HepG2 (cell line): ENCODE measurements at regions not wholly inside any gene's neighbourhood (a gene's known extent, or its start where the extent isn't known, plus 50 kb on each side); places are given as distances from the start of the nearest gene placed in this dataset.

Source experiments
- ATAC-seq: fragments of 200-7000 bp; cut with Tn5 transposase; 3 replicates; pipeline ENCODE4 v1.9.1; 2020; ENCODE audit warnings: mild to moderate bottlenecking, moderate library complexity
- BruUV-seq: library from RNA; stranded (reverse); fragments of 400-500 nt; replicated peaks from 2 replicates; lab custom pipeline; 2021; lab: Mats Ljungman, UMichigan
- CTCF ChIA-PET: fragments of 300-600 bp; formaldehyde crosslinking; extraction: SDS; loops from one replicate; lab custom pipeline; 2021; ENCODE audit warnings: low total read pairs, inconsistent platforms, low intra/inter-chr PET ratio; lab: Yijun Ruan, JAX
- POLR2A ChIA-PET: fragments of 350-600 bp; sonication (Branson Sonifier 250); formaldehyde crosslinking; loops from one replicate; lab custom pipeline; 2020; ENCODE audit warnings: antibody characterized with exemption, inconsistent platforms; lab: Yijun Ruan, JAX
- DNase-seq: peaks from one replicate; pipeline ENCODE4 v3.0.0-alpha.2; 2015; ENCODE audit warnings: low spot score
- FAIRE-seq: peaks from 3 replicates; lab custom pipeline; 2011; peaks lifted over from hg19 to GRCh38; lab: Jason Lieb, UNC
- H2AFZ ChIP-seq: one replicate; pipeline ENCODE4 v1.6.1; 2011; ENCODE audit warnings: low read length, inconsistent platforms
- H3K27ac ChIP-seq: fragments of 300-600 bp; 3 replicates; pipeline ENCODE4 v1.8.0; 2011; ENCODE audit warnings: mixed run types, mild to moderate bottlenecking, mixed read lengths, low read length, inconsistent platforms; ENCODE audit not compliant: insufficient read depth; ENCODE audit errors: extremely low read length
- H3K27me3 ChIP-seq, 2 experiments: fragments of 200-600 bp in 1 of 2; 2 replicates in 1 of 2; 3 replicates in 1 of 2; pipeline versions ENCODE4 v1.6.0 to v1.8.0; 2011; ENCODE audit warnings: low read length in 2 of 2, mild to moderate bottlenecking in 2 of 2, moderate library complexity in 2 of 2, inconsistent platforms in 1 of 2; ENCODE audit not compliant: insufficient read depth in 2 of 2, control insufficient read depth in 1 of 2
- H3K36me3 ChIP-seq, 2 experiments: fragments of 200-600 bp in 1 of 2; replicated peaks in 1 of 2; 2 replicates in 1 of 2; 3 replicates in 1 of 2; pipeline versions ENCODE4 v1.5.1 to v1.8.0; 2011; ENCODE audit warnings: low read length in 2 of 2, inconsistent platforms in 1 of 2; ENCODE audit not compliant: insufficient read depth in 2 of 2, control insufficient read depth in 1 of 2
- H3K4me1 ChIP-seq: 2 replicates; pipeline ENCODE4 v1.5.1; 2012; ENCODE audit warnings: low read length, inconsistent platforms; ENCODE audit not compliant: insufficient read depth
- H3K4me2 ChIP-seq: 2 replicates; pipeline ENCODE4 v1.6.0; 2011; ENCODE audit warnings: low read depth, low read length, inconsistent platforms
- H3K4me3 ChIP-seq, 3 experiments: fragments of 200-600 bp in 1 of 3; sonication (generic), shearing (Covaris generic) in 1 of 3; replicated peaks in 1 of 3; 2 replicates each; pipeline ENCODE4 v1.5.1; 2011 to 2016; ENCODE audit warnings: low read length in 3 of 3, inconsistent platforms in 2 of 3, low read depth in 2 of 3, mild to moderate bottlenecking in 2 of 3, control low read depth in 1 of 3, mixed read lengths in 1 of 3; ENCODE audit not compliant: insufficient read depth in 1 of 3
- H3K79me2 ChIP-seq: one replicate; pipeline ENCODE4 v1.6.1; 2011; ENCODE audit warnings: low read length, inconsistent platforms; ENCODE audit not compliant: insufficient read depth
- H3K9ac ChIP-seq: 2 replicates; pipeline ENCODE4 v1.6.0; 2011; ENCODE audit warnings: mild to moderate bottlenecking, low read depth, low read length, inconsistent platforms; ENCODE audit not compliant: insufficient read depth
- H3K9me3 ChIP-seq: 2 replicates; pipeline ENCODE4 v1.5.1; 2012; ENCODE audit warnings: mild to moderate bottlenecking, low read length
- H4K20me1 ChIP-seq: 2 replicates; pipeline ENCODE4 v1.6.0; 2011; ENCODE audit warnings: inconsistent platforms, mild to moderate bottlenecking, low read length, moderate library complexity; ENCODE audit not compliant: insufficient read depth
- CEBPZ ChIP-seq: IDR thresholded peaks from 2 replicates; pipeline ENCODE4 v1.6.1; 2012; ENCODE audit warnings: low read length, improper control_type of control experiment
- E2F5 ChIP-seq: sonication (generic); formaldehyde crosslinking; conservative IDR thresholded peaks from 2 replicates; pipeline ENCODE4 v1.4.0; 2020; ENCODE audit warnings: missing genetic modification reagents
- IKZF4 ChIP-seq: sonication (generic); formaldehyde crosslinking; IDR thresholded peaks from 2 replicates; pipeline ENCODE4 v1.5.1; 2020; ENCODE audit warnings: borderline replicate concordance, mild to moderate bottlenecking, low read depth, missing genetic modification reagents; ENCODE audit errors: not compliant biosample characterization
- ZNF740 ChIP-seq: sonication (generic); formaldehyde crosslinking; IDR thresholded peaks from 2 replicates; pipeline ENCODE4 v1.4.0; 2020; ENCODE audit warnings: missing genetic modification reagents
- ZSCAN31 ChIP-seq: sonication (generic); formaldehyde crosslinking; IDR thresholded peaks from 2 replicates; pipeline ENCODE4 v1.5.0; 2020; ENCODE audit warnings: low read depth, mild to moderate bottlenecking, missing genetic modification reagents
- WGBS: methylation state at CpG from one replicate; pipeline ENCODE4 v1.1.6; 2017; ENCODE audit warnings: low lambda C conversion rate; 5-methylcytosine and 5-hydroxymethylcytosine counted together
- in situ Hi-C: cut with HindIII; loops from 2 replicates; pipeline ENCODE4 v1.10.0; 2017; ENCODE audit warnings: low pct_unique_long_range_greater_than_20kb; ENCODE audit not compliant: extremely low pct_ligation_motif_present
- intact Hi-C: fragments of 100-400 bp; cut with micrococcal nuclease; formaldehyde crosslinking; loops from one replicate; pipeline ENCODE4 v1.10.0; 2022; ENCODE audit not compliant: unreplicated experiment

GRCh38 chr7:13069841-13070240 lies 382.4 kb downstream of the ARL4A start (continued):
- TF ChIP-seq E2F5 (CRISPR knock-in tag) = no peak

GRCh38 chr7:13072014-13072413 lies 384.6 kb downstream of the ARL4A start:
- Histone ChIP-seq H3K27me3 (no peaks in the 10 kb centered on the region), H3K4me3 (no peak overlapping the region), H3K36me3 (no peaks in the 10 kb centered on the region), H4K20me1 (no peaks in the 10 kb centered on the region), H3K9me3 (no peaks in the 10 kb centered on the region), H3K9ac (no peak overlapping the region), H3K27ac (no peak overlapping the region), H3K4me1 (peaks cover 5% of the 10 kb centered on the region), H3K4me2 (no peak overlapping the region), H2AFZ (no peak overlapping the region), H3K79me2 (no peaks in the 10 kb centered on the region)
- ATAC-seq (no peak), DNase-seq (no peak), FAIRE-seq (no peak)
- in situ Hi-C loops (no loop called here), intact Hi-C loops (no loop called here)
- 58% methylated on average over 3 of the region's 3 CpGs for whole genome bisulfite sequencing
- ChIA-PET POLR2A (no interaction called here), CTCF (no interaction called here)
- BruUV-seq = no TSS peak
- no peak for TF ChIP-seq ZSCAN31 (CRISPR knock-in tag)
- TF ChIP-seq IKZF4 (CRISPR knock-in tag) = no peak
- no peak for TF ChIP-seq ZNF740
- no peak for TF ChIP-seq CEBPZ
